Kasumi-1 (cell line): ENCODE measurements at regions not wholly inside any gene's neighbourhood (a gene's known extent, or its start where the extent isn't known, plus 50 kb on each side); places are given as distances from the start of the nearest gene placed in this dataset.
"Not testable (repeated sequence)": the region's sequence is repeated elsewhere in the genome, so short reads cannot be mapped to it uniquely, and the experiment has no call there.

Experiments
- DNase-seq, 2 experiments: peaks; one replicate each; lab custom pipeline; 2025; lab: John Stamatoyannopoulos, UW

GRCh38 chr13:44664308-44664707 is 88.2 kb upstream of the TSC22D1 start:
- no peak for DNase-seq

- no peak for DNase-seq
These were observed 86.4 kb upstream of the TSC22D1 start for GRCh38 chr13:44662515-44662914.

GRCh38 chr13:44661936-44662335 is 85.8 kb upstream of the TSC22D1 start:
- DNase-seq, result no peak

GRCh38 chr13:44660050-44660449 is 83.9 kb upstream of the TSC22D1 start:
- DNase-seq, result no peak

GRCh38 chr13:44652962-44653660 is 77.0 kb upstream of the TSC22D1 start:
- no peak for DNase-seq

GRCh38 chr13:44652168-44652567 is 76.0 kb upstream of the TSC22D1 start:
- no peak for DNase-seq

GRCh38 chr13:44651724-44652123 is 75.6 kb upstream of the TSC22D1 start:
- no peak for DNase-seq

- DNase-seq, result peak in 1 of 2 experiments; percentile 0
These were observed 75.1 kb upstream of the TSC22D1 start for GRCh38 chr13:44651209-44651608.

GRCh38 chr13:44649834-44650233 is 73.7 kb upstream of the TSC22D1 start:
- no peak for DNase-seq

GRCh38 chr13:44649104-44649428 is 72.9 kb upstream of the TSC22D1 start:
- no peak for DNase-seq

- peak; percentile 23 to 35 for DNase-seq
These were observed 72.4 kb upstream of the TSC22D1 start for GRCh38 chr13:44648392-44649103.

GRCh38 chr13:44647560-44647959 is 71.4 kb upstream of the TSC22D1 start:
- not testable (repeated sequence) for DNase-seq

GRCh38 chr13:44646044-44646443 is 69.9 kb upstream of the TSC22D1 start:
- no peak for DNase-seq

- no peak for DNase-seq
These were observed 67.1 kb upstream of the TSC22D1 start for GRCh38 chr13:44643256-44643655.

GRCh38 chr13:44637581-44637980 is 61.5 kb upstream of the TSC22D1 start:
- no peak for DNase-seq

- DNase-seq, result no peak
These were observed 53.5 kb upstream of the TSC22D1 start for GRCh38 chr13:44629465-44630183.

GRCh38 chr13:44628826-44629225 is 52.7 kb upstream of the TSC22D1 start:
- DNase-seq, result not testable (repeated sequence)

GRCh38 chr13:44627441-44627840 is 51.3 kb upstream of the TSC22D1 start:
- DNase-seq, result no peak

- DNase-seq, result no peak
These were observed 50.0 kb upstream of the TSC22D1 start for GRCh38 chr13:44626176-44626575.
